DND-41 (cell line): ENCODE measurements at regions not wholly inside any gene's neighbourhood (a gene's known extent, or its start where the extent isn't known, plus 50 kb on each side); places are given as distances from the start of the nearest gene placed in this dataset.

Experiments used
- ATAC-seq: fragments of 200-7000 bp; cut with Tn5 transposase; 3 replicates; pipeline ENCODE4 v1.9.1; 2021; ENCODE audit warnings: low read depth; ENCODE audit not compliant: insufficient read depth
- DNase-seq: peaks from one replicate; pipeline ENCODE4 v3.0.0-alpha.2; 2020
- H2AFZ ChIP-seq: 2 replicates; pipeline ENCODE4 v1.6.0; 2012; ENCODE audit warnings: low read depth, low read length
- H3K27ac ChIP-seq: 2 replicates; pipeline ENCODE4 v1.5.1; 2012; ENCODE audit warnings: low read length, inconsistent platforms
- H3K27me3 ChIP-seq: fragments of 200-600 bp; sonication (generic); 2 replicates; pipeline ENCODE4 v1.6.0; 2012; ENCODE audit warnings: low read length, mild to moderate bottlenecking, inconsistent platforms; ENCODE audit not compliant: insufficient read depth, poor library complexity
- H3K36me3 ChIP-seq: 2 replicates; pipeline ENCODE4 v1.5.1; 2012; ENCODE audit warnings: low read length, inconsistent platforms; ENCODE audit not compliant: insufficient read depth
- H3K4me1 ChIP-seq: 2 replicates; pipeline ENCODE4 v1.5.1; 2012; ENCODE audit warnings: mild to moderate bottlenecking, low read length; ENCODE audit not compliant: insufficient read depth
- H3K4me2 ChIP-seq: 2 replicates; pipeline ENCODE4 v1.6.0; 2012; ENCODE audit warnings: mild to moderate bottlenecking, moderate library complexity, low read length, inconsistent platforms; ENCODE audit not compliant: insufficient read depth
- H3K4me3 ChIP-seq, 2 experiments: fragments of 200-600 bp in 1 of 2; shearing (Covaris generic) in 1 of 2; 2 replicates each; pipeline ENCODE4 v1.5.1; 2012 to 2016; ENCODE audit warnings: inconsistent platforms in 2 of 2, low read length in 2 of 2, mild to moderate bottlenecking in 2 of 2, low read depth in 1 of 2, moderate library complexity in 1 of 2
- H3K79me2 ChIP-seq: 2 replicates; pipeline ENCODE4 v1.6.0; 2012; ENCODE audit warnings: low read length, inconsistent platforms; ENCODE audit not compliant: insufficient read depth
- H3K9ac ChIP-seq: 2 replicates; pipeline ENCODE4 v1.6.0; 2012; ENCODE audit warnings: low read depth, mild to moderate bottlenecking, inconsistent platforms, low read length, moderate library complexity
- H3K9me3 ChIP-seq: 2 replicates; pipeline ENCODE4 v1.5.1; 2012; ENCODE audit warnings: low read length, moderate library complexity, mild to moderate bottlenecking, inconsistent platforms; ENCODE audit not compliant: insufficient read depth, severe bottlenecking
- H4K20me1 ChIP-seq: 2 replicates; pipeline ENCODE4 v1.6.0; 2012; ENCODE audit warnings: low read length; ENCODE audit not compliant: insufficient read depth
- CTCF ChIP-seq: IDR thresholded peaks from 2 replicates; pipeline ENCODE4 v1.5.1; 2012; ENCODE audit warnings: borderline replicate concordance, low read length, moderate library complexity, mild to moderate bottlenecking; ENCODE audit not compliant: poor library complexity, severe bottlenecking; ENCODE audit errors: extremely low read depth
- EZH2 ChIP-seq: IDR thresholded peaks from 3 replicates; pipeline ENCODE4 v1.6.1; 2012; ENCODE audit warnings: borderline replicate concordance, low read depth, mild to moderate bottlenecking, moderate library complexity, low read length, inconsistent platforms; ENCODE audit not compliant: severe bottlenecking

- Histone ChIP-seq H3K36me3 (no peaks in the 10 kb centered on the region), H3K9me3 (no peaks in the 10 kb centered on the region), H3K79me2 (no peaks in the 10 kb centered on the region), H3K27ac (no peak overlapping the region), H4K20me1 (no peaks in the 10 kb centered on the region), H3K9ac (no peak overlapping the region), H3K4me3 (no peak overlapping the region), H3K4me1 (no peaks in the 10 kb centered on the region), H3K4me2 (no peak overlapping the region), H2AFZ (no peak overlapping the region), H3K27me3 (no peaks in the 10 kb centered on the region)
- DNase-seq = no peak
- no peak for TF ChIP-seq EZH2
- TF ChIP-seq CTCF = no peak
- no peak for ATAC-seq
Measured at GRCh38 chr9:25918761-25919160, 240.5 kb upstream of the TUSC1 start.

- H3K27ac ChIP-seq = no peak overlapping the region
- ATAC-seq = no peak
- H3K27me3 ChIP-seq = no peaks in the 10 kb centered on the region
- no peak overlapping the region for H3K4me2 ChIP-seq
- no peak overlapping the region for H3K9ac ChIP-seq
- H4K20me1 ChIP-seq = no peaks in the 10 kb centered on the region
- no peaks in the 10 kb centered on the region for H3K9me3 ChIP-seq
- no peaks in the 10 kb centered on the region for H3K79me2 ChIP-seq
- no peak overlapping the region for H2AFZ ChIP-seq
- H3K4me3 ChIP-seq = no peak overlapping the region
- TF ChIP-seq EZH2 = no peak
- TF ChIP-seq CTCF = no peak
- DNase-seq = no peak
- H3K4me1 ChIP-seq = no peaks in the 10 kb centered on the region
- no peaks in the 10 kb centered on the region for H3K36me3 ChIP-seq
Measured at GRCh38 chr9:25917731-25918362, 239.6 kb upstream of the TUSC1 start.

GRCh38 chr9:25913806-25914205 lies 235.6 kb upstream of the TUSC1 start:
- no peak overlapping the region for H3K27ac ChIP-seq
- no peaks in the 10 kb centered on the region for H3K9me3 ChIP-seq
- no peaks in the 10 kb centered on the region for H3K4me1 ChIP-seq
- H3K9ac ChIP-seq = no peak overlapping the region
- no peak overlapping the region for H2AFZ ChIP-seq
- no peak overlapping the region for H3K4me3 ChIP-seq
- DNase-seq (no peak), ATAC-seq (no peak)
- H3K4me2 ChIP-seq = no peak overlapping the region
- TF ChIP-seq EZH2 = no peak
- TF ChIP-seq CTCF = no peak
- no peaks in the 10 kb centered on the region for H4K20me1 ChIP-seq
- no peaks in the 10 kb centered on the region for H3K27me3 ChIP-seq
- H3K79me2 ChIP-seq = no peaks in the 10 kb centered on the region
- H3K36me3 ChIP-seq = no peaks in the 10 kb centered on the region

- Histone ChIP-seq H3K9me3 (no peaks in the 10 kb centered on the region), H3K27ac (no peak overlapping the region), H3K36me3 (no peaks in the 10 kb centered on the region), H3K4me1 (no peaks in the 10 kb centered on the region), H3K4me2 (no peak overlapping the region), H3K4me3 (no peak overlapping the region), H3K27me3 (no peaks in the 10 kb centered on the region), H2AFZ (no peak overlapping the region), H3K9ac (no peak overlapping the region), H3K79me2 (no peaks in the 10 kb centered on the region), H4K20me1 (no peaks in the 10 kb centered on the region)
- ATAC-seq (no peak), DNase-seq (no peak)
- TF ChIP-seq EZH2 (no peak), CTCF (no peak)
Measured at GRCh38 chr9:25904701-25905100, 226.5 kb upstream of the TUSC1 start.
